ENCODE measurements at regions not wholly inside any gene's neighbourhood (a gene's known extent, or its start where the extent isn't known, plus 50 kb on each side); places are given as distances from the start of the nearest gene placed in this dataset.

DNA sequence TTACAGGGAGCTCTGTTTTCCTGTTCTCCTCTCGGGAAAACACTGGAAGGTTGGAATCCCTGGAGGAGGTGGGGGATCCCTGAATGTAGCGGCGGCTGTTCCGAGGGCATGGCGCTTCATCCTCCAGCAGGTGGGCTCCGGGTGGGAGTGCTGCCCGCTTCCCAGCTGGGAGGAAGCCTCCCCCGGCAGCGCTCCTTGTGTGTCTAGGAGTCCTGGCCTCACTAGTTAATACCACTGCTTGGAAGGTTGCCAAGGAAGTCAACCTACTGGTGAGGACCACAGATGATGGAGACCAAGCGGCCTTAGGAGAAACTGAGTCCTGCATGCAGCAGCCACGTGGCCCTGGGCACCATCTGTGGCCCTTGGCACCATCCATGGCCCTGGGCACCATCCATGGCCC is 151.9 kb upstream of the PFKP start:
- TF ChIP-seq, protein P1, sequence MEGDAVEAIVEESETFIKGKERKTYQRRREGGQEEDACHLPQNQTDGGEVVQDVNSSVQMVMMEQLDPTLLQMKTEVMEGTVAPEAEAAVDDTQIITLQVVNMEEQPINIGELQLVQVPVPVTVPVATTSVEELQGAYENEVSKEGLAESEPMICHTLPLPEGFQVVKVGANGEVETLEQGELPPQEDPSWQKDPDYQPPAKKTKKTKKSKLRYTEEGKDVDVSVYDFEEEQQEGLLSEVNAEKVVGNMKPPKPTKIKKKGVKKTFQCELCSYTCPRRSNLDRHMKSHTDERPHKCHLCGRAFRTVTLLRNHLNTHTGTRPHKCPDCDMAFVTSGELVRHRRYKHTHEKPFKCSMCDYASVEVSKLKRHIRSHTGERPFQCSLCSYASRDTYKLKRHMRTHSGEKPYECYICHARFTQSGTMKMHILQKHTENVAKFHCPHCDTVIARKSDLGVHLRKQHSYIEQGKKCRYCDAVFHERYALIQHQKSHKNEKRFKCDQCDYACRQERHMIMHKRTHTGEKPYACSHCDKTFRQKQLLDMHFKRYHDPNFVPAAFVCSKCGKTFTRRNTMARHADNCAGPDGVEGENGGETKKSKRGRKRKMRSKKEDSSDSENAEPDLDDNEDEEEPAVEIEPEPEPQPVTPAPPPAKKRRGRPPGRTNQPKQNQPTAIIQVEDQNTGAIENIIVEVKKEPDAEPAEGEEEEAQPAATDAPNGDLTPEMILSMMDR (conservative IDR thresholded peaks at IDR 0.05; ENCODE audit: low read depth in 2 of 2), result no peak
- TF ChIP-seq EZH2phosphoT487 (IDR thresholded peaks at IDR 0.05; ENCODE audit: unreplicated experiment) (no peak), CREB1 (CRISPR knock-in tag; IDR thresholded peaks at IDR 0.05; ENCODE audit: low read depth) (no peak), EZH2 (IDR thresholded peaks at IDR 0.05; ENCODE audit: low read depth, unreplicated experiment) (no peak), POLR2AphosphoS5 (IDR thresholded peaks at IDR 0.05; ENCODE audit: low read depth) (no peak)
- TF ChIP-seq, protein P2, sequence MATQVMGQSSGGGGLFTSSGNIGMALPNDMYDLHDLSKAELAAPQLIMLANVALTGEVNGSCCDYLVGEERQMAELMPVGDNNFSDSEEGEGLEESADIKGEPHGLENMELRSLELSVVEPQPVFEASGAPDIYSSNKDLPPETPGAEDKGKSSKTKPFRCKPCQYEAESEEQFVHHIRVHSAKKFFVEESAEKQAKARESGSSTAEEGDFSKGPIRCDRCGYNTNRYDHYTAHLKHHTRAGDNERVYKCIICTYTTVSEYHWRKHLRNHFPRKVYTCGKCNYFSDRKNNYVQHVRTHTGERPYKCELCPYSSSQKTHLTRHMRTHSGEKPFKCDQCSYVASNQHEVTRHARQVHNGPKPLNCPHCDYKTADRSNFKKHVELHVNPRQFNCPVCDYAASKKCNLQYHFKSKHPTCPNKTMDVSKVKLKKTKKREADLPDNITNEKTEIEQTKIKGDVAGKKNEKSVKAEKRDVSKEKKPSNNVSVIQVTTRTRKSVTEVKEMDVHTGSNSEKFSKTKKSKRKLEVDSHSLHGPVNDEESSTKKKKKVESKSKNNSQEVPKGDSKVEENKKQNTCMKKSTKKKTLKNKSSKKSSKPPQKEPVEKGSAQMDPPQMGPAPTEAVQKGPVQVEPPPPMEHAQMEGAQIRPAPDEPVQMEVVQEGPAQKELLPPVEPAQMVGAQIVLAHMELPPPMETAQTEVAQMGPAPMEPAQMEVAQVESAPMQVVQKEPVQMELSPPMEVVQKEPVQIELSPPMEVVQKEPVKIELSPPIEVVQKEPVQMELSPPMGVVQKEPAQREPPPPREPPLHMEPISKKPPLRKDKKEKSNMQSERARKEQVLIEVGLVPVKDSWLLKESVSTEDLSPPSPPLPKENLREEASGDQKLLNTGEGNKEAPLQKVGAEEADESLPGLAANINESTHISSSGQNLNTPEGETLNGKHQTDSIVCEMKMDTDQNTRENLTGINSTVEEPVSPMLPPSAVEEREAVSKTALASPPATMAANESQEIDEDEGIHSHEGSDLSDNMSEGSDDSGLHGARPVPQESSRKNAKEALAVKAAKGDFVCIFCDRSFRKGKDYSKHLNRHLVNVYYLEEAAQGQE (IDR thresholded peaks at IDR 0.05; ENCODE audit: unreplicated experiment), result no peak
- TF ChIP-seq, protein P3, sequence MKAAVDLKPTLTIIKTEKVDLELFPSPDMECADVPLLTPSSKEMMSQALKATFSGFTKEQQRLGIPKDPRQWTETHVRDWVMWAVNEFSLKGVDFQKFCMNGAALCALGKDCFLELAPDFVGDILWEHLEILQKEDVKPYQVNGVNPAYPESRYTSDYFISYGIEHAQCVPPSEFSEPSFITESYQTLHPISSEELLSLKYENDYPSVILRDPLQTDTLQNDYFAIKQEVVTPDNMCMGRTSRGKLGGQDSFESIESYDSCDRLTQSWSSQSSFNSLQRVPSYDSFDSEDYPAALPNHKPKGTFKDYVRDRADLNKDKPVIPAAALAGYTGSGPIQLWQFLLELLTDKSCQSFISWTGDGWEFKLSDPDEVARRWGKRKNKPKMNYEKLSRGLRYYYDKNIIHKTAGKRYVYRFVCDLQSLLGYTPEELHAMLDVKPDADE (IDR thresholded peaks at IDR 0.05), result no peak
